HS-27A (cell line): ENCODE measurements at regions not wholly inside any gene's neighbourhood (a gene's known extent, or its start where the extent isn't known, plus 50 kb on each side); places are given as distances from the start of the nearest gene placed in this dataset.
A peak's percentile ranks its signal among the peaks of the same experiment; 100 is the strongest.
"Not testable (repeated sequence)": the region's sequence is repeated elsewhere in the genome, so short reads cannot be mapped to it uniquely, and the experiment has no call there.

ENCODE experiments used
- DNase-seq: peaks from one replicate; pipeline ENCODE4 v3.0.0-alpha.2; 2012; ENCODE audit warnings: low read depth, missing footprints

DNA sequence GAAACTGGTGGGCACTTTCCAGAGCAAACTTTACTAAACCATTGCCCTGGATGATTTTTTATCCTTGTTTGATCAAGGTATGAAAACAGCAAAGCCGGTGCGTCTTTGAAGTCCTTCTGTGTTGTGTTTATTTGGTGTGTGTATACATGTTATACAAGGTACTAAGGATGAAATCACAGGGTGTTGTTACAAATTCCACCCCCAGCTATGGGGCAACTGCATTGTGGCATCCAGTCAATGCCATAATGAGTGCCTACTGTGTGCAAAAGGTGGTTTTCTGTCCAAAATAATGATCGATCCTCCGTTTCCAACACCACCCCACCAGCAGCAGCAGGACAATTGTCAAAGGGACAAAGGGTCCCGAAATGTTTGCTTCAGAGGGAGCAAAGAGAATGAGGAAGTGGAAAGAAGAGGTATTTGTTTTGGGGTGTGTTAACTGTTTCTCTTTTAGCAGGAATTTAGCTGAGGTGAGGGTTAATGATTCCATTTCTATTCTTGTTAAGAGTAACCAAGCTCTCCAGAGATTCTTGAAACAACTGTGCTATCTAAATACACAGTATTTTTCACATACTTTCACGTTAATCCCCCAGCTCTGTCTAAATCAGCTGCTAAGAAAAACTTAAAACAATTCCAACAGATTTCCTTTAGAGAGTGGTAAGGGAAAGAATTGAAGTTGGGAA lies 568.7 kb upstream of the KLF4 start:
- DNase-seq = no peak

DNA sequence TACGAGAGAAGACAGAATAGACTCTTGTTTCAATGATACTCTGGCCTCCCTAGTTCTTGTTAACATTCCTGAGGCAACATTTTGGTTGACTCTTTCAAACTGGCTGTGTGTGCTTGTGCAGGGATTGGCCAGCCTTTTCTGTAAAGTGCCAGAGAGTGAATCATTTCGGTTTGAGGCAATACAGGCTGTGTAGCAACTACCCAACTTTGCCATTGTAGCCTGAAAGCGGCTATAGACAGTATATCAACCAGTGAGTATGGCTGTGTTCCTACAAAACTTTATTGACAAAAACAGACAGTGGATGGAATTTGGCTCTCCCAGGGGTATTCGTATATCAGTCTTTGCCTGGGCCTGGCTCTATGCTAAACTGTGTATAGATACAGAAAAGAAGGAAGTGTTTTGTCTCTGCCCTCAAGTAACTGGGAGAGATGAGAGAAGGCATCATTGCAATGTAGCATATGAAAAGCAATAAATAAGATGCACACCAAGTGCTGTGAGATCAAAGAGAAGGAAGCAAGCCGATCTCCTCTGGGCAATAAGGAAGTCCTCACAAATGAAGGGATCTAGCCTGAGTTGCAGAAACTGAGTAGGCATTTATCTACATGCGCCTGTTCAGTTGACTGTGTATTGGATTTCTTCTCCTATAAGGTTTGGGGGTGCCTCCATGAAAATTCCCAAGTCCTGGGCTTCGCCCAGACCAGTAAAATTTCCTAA lies 568.0 kb upstream of the KLF4 start:
- DNase-seq = peak; percentile 75

DNA sequence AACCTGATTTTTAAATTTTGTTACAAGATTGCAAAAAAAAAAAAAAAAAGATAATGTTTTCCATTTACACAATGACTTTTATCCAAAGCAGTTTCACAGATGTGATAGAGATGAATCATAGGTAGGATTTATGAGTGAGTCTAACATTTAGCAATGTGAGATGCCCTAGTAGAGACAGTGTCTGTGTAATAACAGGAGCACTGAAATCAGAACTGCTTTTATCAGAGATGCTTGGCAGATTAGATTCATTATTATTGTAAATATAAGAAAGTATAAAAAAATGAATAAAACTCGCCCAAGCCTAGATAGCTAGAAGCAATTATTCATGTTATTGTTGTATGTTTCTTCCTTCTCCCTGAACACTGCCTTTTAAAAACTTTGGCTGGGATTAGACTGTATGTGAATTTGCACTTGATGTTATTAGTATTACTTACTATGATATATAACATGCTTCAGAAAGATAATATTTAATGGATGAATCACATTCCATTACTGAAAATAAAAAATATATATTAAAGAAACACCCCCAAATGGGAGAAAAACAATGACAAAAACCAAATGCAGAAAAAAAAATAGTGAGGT lies 567.3 kb upstream of the KLF4 start:
- DNase-seq = no peak

DNA sequence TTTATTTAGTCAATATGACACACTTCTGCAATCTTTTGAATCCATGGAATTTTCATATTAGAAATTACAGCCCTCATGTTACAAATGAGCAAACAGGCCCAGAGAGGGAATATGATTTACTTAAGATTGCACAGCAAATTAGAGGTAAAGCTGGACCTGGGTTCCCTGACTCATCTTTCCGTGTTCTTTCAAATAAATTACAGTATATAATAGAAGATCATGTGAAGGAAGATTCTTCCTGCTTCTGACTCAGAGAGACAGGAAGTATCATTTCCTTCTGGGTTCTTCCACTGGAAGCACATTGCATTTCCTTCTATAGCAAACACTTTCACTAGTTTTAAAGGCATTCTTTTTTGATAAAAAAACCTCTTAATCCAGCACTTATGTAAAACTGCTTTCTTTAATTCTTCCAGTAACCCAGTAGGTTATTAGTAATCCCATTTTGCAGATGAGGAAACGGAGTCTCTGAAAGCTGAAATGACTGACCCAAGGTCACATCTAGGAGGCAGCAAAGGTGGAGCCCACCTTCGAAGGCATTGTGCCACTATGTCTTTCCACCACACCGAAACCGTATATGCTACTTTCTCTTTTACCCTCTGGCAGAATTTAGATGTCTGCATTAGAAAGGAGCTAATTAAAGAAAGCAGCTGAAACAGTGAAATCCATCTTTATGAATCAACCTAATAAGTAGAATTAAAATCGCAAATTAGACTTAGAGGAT lies 566.7 kb upstream of the KLF4 start:
- DNase-seq = no peak

DNA sequence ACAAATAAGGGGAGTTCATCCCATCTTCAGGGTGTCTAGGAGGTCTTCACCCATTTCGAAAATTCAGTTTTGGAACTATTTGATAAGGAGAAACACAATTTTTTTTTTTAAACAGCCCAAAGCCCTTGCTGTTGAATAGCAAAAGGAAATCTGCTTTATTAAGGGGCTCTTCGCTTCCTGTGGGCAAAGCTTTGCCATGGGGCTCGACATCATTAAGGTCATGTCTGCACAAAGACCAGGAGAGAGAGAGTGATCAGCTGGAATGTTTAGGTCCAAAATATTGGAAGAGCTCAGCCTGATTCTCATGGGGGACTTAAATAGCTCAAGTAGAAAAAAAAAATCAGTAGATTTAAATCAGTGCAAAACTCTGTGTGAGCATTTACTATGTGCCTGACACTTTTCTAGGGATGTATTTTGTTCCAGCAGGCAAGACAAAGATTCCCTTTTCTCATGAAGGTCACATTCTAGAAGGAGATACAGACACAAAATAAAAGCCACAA lies 564.6 kb upstream of the KLF4 start:
- DNase-seq = no peak

DNA sequence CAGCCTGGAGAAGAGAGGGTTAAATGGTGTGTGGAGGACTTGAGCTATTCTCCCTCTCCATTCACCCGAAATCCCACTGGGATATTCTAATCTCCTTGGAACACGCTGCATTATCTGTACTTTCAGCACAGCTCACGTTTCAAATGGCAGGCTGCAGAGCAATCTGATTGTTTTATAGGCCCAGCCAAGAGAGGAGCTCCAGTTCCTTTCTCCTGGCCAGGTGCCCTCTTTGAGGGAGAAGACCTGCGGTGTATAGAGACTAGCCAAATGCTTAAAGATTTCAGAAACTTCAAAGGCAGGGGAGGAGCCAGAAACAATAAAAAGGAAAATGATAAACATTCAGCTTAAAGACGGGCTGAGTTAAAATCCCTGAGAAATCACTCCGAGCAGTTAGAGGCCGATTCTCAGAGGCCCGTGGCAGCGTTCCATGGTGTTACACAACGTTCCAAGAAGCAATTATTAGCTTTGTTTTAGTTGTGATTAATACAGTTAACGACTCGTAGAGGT lies 564.0 kb upstream of the KLF4 start:
- DNase-seq = no peak

DNA sequence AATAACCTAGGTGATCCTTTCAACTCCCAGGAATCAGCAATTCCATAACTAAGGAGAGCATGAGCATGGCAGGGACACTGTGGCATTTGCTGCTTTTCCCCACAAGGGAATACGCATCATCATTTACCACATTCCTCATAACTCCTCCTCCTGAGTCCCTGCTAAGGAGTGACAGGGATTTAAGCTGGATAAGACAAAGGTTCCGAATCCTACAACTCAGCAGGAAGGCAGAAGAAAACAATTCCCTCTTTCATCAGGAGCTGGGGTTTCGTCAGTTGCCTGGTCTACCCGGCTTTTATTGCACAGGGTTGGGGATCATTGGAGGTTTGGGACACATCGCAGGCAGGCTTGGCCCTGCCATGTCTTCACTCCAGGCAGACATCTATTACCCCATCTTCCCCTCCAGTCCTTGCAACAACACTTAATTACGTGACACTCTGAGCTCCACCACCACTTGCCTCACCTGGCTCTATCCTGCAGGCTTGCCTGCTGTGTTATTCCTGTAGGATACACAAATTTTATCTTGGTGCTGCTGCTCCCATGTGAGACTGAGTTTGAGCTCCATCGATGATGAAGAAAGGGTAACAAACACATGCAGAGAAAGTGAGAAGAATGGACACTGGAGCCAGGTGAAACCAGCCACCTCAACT lies 563.0 kb upstream of the KLF4 start:
- no peak for DNase-seq

DNA sequence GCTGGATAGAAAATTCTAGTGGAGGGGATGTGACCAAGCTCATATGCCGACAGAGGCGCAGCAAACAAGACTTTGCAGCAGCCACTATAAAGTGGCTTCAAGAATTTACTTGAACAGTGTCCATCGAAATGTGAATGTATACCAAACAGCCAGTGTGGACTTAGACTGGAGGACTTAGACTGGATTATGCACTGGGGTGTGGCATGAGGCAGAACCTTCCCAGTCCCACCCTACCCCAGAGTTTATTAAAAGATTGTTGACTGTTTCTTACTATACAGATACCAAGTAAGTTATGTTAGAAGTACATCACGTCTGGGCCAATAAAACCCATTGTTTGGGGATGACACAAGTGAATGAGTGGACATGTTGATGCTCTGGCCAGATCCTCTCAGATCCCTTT lies 561.3 kb upstream of the KLF4 start:
- DNase-seq = no peak

DNA sequence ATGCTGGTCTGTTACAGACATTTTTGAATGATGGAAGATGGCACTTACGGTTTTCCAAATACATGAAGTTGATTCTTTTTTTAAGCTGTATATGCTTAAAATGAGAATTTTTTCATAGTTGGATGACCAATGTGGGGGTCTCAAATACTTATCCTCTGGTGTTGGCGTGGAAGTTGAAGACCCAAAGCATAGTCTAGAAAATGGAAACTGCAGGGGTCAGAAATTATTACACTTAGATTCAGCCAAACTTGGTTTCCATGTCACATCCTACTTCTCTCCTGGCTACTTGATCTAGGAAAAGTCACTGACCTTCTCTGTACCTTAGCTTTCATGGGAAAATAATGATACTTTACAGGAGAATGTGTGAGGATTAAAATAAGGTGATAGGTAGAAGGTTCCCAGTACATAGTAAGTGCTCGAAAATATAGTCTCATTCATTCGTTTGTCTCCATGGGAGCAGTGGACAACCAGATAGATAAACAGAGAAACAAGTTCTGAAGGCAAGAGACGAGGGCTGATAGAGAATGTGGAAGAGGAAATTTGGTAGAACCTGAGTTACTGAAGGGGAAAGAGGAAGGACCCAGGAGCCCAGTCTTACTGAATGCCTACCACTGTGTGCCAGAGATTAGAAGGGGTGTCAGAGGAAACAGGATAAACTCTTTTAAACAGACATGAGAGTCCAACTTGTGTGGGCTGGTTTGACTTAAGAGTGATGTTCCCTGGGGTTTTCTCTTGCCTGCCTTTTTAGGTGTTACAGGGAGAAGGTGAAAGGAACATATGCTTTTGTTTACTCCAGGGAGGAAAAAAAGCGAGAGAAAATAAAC lies 560.3 kb upstream of the KLF4 start:
- no peak for DNase-seq

DNA sequence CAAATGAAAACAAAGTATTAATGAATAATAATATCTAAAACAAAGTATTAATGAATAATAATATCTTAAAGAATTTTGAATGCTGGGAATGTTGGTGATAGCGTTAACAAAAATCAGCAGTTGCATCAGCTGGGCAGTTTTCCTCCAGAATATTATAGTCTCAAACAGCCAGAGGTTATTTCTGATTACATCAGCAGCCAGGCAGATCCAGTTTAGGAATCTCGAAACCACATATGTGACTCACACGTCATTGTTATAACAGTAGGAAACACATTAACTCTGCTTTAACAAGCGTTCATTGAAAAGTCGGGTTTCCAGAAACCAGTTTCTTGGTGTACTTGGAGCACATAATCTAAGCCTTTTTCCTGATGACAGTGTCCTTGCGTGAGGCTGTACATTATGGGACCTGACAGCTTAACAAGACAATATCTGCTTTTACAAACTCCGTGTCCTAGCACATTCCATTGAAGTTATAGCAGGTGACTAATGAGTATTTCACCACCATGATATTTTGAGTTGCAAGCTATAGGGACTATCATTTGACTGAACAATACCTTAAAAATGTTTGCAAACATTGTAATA lies 559.5 kb upstream of the KLF4 start:
- peak; percentile 89 for DNase-seq

DNA sequence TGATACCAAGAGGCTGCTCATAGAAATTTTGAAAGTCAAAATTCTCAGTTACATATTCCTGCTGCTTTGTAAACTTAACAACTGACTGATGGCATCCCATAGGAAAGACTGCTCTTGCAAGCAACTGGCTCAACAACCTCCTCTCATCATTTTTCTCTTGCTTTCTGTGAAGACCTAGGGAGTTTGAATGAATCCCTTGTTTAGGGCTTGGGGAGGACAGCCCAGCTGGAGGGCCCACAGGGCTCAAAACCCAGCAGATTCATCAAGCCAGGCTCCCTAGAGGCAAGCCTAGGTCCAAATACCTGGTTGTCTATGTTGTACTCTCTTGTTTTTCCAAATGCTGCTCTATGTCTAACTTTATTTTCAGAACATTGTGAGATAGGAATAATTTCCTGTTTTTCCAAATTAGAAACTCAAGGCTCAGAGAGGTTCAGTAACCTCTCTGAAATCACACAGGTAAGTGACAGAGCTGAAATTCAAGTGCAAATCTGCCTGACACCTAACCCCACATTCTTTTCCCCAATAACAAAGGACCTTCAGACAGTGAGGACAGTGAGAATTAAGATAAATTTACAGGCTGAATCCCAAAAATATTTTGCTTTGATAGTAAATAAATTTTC lies 558.9 kb upstream of the KLF4 start:
- no peak for DNase-seq

DNA sequence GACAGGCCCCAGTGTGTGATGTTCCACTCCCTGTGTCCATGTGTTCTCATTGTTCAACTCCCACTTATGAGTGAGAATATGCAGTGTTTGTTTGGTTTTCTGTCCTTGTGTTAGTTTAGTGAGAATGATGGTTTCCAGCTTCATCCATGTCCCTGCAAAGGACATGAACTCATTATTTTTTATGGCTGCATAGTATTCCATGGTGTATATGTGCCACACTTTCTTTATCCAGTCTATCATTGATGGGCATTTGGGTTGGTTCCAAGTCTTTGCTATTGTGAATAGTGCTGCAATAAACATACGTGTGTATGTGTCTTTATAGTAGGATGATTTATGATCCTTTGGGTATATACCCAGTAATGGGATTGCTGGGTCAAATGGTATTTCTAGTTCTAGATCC lies 558.2 kb upstream of the KLF4 start:
- DNase-seq = not testable (repeated sequence)

DNA sequence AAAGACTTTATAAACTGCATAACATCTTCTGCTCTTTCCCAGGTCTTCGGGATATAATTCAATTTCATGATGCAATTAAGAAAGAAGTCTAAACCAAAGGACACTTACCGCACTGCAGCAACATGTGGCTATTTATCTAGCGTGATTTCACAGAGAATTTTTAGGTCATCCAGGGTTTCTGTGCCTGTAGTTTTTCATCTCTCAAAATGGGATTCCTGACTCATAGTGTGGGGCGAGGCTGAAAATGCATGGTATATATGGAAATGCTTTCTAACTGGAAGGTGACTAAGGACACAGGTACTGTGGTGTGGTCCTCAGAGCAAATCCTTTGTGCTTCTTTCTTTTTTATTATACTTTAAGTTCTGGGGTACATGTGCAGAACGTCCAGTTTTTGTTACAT lies 557.7 kb upstream of the KLF4 start:
- no peak for DNase-seq

DNA sequence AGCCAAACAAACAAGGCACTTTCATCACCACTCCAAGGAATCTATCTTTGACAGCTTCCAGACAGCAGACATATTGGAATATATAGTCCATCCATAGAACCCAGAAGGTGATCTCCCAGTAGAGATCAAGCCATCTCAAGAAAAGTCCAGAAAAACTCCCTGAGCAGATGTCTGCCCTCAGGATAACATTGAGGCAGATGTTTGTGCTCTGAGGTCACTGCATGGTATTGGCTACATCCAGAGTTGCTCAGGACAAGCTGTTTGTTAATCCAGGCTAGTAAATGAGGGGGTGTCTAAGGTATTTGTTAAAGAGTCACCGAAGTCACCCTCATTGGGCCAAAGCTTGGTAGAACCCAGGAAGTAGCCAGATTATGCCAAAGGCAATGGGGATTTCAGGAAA lies 556.3 kb upstream of the KLF4 start:
- no peak for DNase-seq

DNA sequence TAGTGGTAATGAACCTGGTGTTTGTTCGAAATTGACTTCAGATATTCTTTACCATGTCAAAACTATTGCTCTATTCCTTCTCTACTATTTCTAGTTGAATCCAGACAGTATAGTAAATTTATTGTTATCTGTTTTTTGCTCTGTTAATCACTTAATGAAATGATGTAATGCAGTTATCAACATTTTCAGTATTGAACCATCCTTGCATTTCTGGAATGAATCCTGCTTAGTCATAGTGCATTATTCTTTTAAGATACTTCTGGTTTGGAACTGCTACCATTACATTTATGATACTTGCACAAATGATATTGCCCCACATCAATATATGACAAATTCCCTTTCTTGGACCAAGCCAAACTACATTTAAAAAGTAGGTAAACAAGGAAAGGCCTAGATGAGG lies 554.0 kb upstream of the KLF4 start:
- no peak for DNase-seq

DNA sequence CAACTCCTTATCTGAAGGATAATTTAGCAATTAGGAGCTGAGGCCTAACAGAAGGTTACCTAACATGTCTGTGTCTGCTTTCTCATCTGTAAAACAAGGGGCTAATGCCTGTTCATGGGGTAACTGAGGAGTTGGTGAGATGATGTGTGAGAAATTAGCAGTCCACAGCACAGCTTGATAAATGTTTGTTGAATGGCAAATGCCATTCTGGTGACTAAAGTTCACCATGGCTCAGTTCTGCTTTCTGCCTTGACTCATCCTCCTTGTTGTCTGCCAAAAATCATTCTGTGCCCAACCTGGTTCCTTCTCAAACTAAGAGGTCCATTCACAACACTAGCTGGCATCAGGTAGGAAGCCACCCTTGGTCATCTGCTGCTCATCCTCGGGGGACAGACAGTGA lies 552.0 kb upstream of the KLF4 start:
- peak; percentile 73 for DNase-seq

DNA sequence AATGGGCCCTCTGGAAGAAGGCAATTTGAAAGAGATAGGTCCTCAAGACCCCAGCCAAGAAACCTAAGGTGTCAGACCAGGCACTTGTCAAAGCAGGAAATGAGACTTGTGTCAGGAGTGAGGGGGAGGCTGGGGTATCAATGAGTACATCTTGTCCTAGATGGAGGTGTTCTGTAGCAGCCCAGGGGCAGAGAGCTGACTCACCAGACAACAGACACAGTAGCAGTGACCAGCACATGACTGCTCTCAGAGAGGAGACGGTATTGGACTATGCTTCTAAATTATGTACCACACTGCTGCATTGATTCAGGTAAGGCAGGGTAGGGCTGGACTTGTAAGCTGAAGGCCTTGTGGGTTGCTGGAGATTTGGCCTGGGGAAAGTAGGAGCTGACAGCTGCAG lies 551.2 kb upstream of the KLF4 start:
- DNase-seq = no peak

DNA sequence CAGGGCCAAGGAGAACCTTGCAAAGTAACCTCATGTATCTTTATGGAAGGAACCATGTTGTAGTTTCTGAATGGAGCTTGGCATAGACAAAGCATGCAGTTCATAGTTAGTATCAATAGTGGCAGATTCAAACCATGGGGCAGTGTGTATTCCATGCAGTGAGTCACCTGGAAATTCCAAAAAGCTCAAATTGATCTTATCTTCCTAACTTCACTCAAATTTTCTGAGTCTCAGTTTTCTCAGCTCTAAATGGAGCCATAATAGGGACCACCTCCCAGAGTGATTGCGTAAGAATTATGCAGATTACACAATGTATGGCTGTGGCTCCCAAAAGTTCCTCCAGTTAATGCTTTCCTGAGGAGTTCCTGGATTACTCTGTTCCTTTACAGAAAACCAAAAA lies 549.9 kb upstream of the KLF4 start:
- DNase-seq = no peak

DNA sequence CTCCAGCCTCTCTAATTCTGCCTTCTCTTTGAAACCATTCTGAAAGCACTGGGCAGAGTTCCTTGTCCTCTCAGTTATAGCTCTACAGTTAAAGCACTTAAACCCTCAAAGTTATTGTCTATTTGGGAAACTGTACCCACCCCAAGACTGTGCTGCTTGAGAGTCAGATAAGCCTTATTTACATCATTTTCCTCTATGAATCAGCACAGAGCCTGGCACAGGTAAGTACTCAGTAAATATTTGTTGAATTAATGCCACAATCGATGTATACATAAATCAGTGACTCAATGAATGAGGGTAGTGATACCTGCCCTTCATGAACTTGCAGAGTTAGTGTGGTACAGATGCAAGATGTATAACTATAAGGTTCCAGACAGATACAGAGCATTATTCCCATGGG lies 549.4 kb upstream of the KLF4 start:
- no peak for DNase-seq

DNA sequence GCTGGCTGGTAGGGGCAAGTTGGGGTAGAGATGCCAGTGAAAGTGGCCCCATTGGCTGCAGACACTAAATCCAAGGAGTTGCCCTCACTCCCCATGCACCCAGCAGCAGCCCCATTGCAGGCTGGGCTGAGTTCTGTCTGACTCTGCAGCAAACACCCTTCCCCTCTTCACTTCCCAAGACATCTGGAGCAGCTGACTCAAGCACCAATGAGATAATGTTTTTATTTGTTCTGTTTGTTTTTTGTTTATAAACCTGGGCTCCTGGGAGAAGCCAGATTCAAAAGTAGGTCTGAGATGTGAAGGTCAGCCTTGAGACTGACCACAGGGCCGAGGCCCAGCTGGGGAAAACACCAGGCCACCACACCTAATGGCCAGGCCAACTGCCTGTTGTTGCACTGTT lies 545.9 kb upstream of the KLF4 start:
- no peak for DNase-seq
